H9 (cell line): ENCODE measurements at regions not wholly inside any gene's neighbourhood (a gene's known extent, or its start where the extent isn't known, plus 50 kb on each side); places are given as distances from the start of the nearest gene placed in this dataset.

Experiments used
- DNase-seq: peaks from one replicate; pipeline ENCODE4 v3.0.0-alpha.2; 2017
- H2AFZ ChIP-seq: one replicate; pipeline ENCODE4 v1.6.1; 2013; ENCODE audit warnings: mild to moderate bottlenecking, low read length, control low read depth, moderate library complexity
- H2AK5ac ChIP-seq: 2 replicates; pipeline ENCODE4 v1.6.1; 2013; ENCODE audit warnings: low read length, control low read depth, mixed read lengths; ENCODE audit not compliant: insufficient read length
- H2BK120ac ChIP-seq: one replicate; pipeline ENCODE4 v1.6.1; 2013; ENCODE audit warnings: low read depth, mild to moderate bottlenecking, low read length, control low read depth, inconsistent platforms; ENCODE audit not compliant: poor library complexity, severe bottlenecking
- H2BK12ac ChIP-seq: 2 replicates; pipeline ENCODE4 v1.6.1; 2013; ENCODE audit warnings: low read length, control low read depth, mixed read lengths, low read depth; ENCODE audit not compliant: insufficient read length
- H2BK15ac ChIP-seq: 2 replicates; pipeline ENCODE4 v1.6.1; 2013; ENCODE audit warnings: low read depth, low read length, control low read depth
- H2BK20ac ChIP-seq: one replicate; pipeline ENCODE4 v1.6.1; 2013; ENCODE audit warnings: low read depth, mild to moderate bottlenecking, low read length, control low read depth, inconsistent platforms; ENCODE audit not compliant: poor library complexity, severe bottlenecking
- H2BK5ac ChIP-seq: 2 replicates; pipeline ENCODE4 v1.6.1; 2013; ENCODE audit warnings: low read length, control low read depth, mixed read lengths; ENCODE audit not compliant: insufficient read length
- H3K14ac ChIP-seq: 2 replicates; pipeline ENCODE4 v1.6.1; 2013; ENCODE audit warnings: low read length, control low read depth; ENCODE audit not compliant: insufficient read depth
- H3K18ac ChIP-seq: 2 replicates; pipeline ENCODE4 v1.6.1; 2013; ENCODE audit warnings: low read depth, mild to moderate bottlenecking, mixed read lengths, low read length, control low read depth; ENCODE audit not compliant: insufficient read length
- H3K23ac ChIP-seq: 2 replicates; pipeline ENCODE4 v1.6.1; 2013; ENCODE audit warnings: low read length, control low read depth, mixed read lengths, low read depth; ENCODE audit not compliant: insufficient read length
- H3K23me2 ChIP-seq: 2 replicates; pipeline ENCODE4 v1.6.1; 2013; ENCODE audit warnings: low read depth, mild to moderate bottlenecking, mixed read lengths, low read length, control low read depth; ENCODE audit not compliant: insufficient read length, poor library complexity, severe bottlenecking
- H3K27ac ChIP-seq: 2 replicates; pipeline ENCODE4 v1.5.1; 2013; ENCODE audit warnings: low read length, control low read depth, mixed read lengths, low read depth; ENCODE audit not compliant: insufficient read length
- H3K27me3 ChIP-seq: 2 replicates; pipeline ENCODE4 v1.6.1; 2013; ENCODE audit warnings: low read length, control low read depth, inconsistent platforms; ENCODE audit not compliant: insufficient read depth
- H3K4ac ChIP-seq: 2 replicates; pipeline ENCODE4 v1.6.1; 2013; ENCODE audit warnings: low read depth, mild to moderate bottlenecking, control low read depth, inconsistent platforms, low read length, moderate library complexity
- H3K4me1 ChIP-seq: 2 replicates; pipeline ENCODE4 v1.6.1; 2013; ENCODE audit warnings: low read length, control low read depth, inconsistent platforms; ENCODE audit not compliant: insufficient read depth
- H3K4me2 ChIP-seq: 2 replicates; pipeline ENCODE4 v1.6.1; 2013; ENCODE audit warnings: low read length, control low read depth, mixed read lengths; ENCODE audit not compliant: insufficient read length, insufficient read depth
- H3K56ac ChIP-seq: 2 replicates; pipeline ENCODE4 v1.6.1; 2013; ENCODE audit warnings: low read depth, mild to moderate bottlenecking, mixed read lengths, low read length, control low read depth; ENCODE audit not compliant: insufficient read length
- H3K79me1 ChIP-seq: 2 replicates; pipeline ENCODE4 v1.6.1; 2013; ENCODE audit warnings: low read depth, mild to moderate bottlenecking, moderate library complexity, low read length, control low read depth, inconsistent platforms; ENCODE audit not compliant: insufficient read depth, poor library complexity, severe bottlenecking
- H3K79me2 ChIP-seq: 2 replicates; pipeline ENCODE4 v1.6.1; 2013; ENCODE audit warnings: low read length, control low read depth, inconsistent platforms; ENCODE audit not compliant: insufficient read depth
- H3K9ac ChIP-seq: 2 replicates; pipeline ENCODE4 v1.6.1; 2013; ENCODE audit warnings: low read length, control low read depth, mixed read lengths; ENCODE audit not compliant: insufficient read length; ENCODE audit errors: extremely low read depth
- H3K9me3 ChIP-seq: one replicate; pipeline ENCODE4 v1.6.1; 2013; ENCODE audit warnings: low read depth, low read length, inconsistent platforms; ENCODE audit not compliant: control insufficient read depth
- H3T11ph ChIP-seq: one replicate; pipeline ENCODE4 v1.6.1; 2013; ENCODE audit warnings: mild to moderate bottlenecking, low read length, control low read depth, inconsistent platforms
- H4K20me1 ChIP-seq: one replicate; pipeline ENCODE4 v1.6.1; 2013; ENCODE audit not compliant: control insufficient read depth, insufficient read length, insufficient read depth
- H4K5ac ChIP-seq: 2 replicates; pipeline ENCODE4 v1.6.1; 2013; ENCODE audit warnings: low read depth, mild to moderate bottlenecking, mixed read lengths, low read length, control low read depth; ENCODE audit not compliant: insufficient read length
- H4K8ac ChIP-seq: replicated peaks from 2 replicates; pipeline ENCODE4 v1.6.1; 2013; ENCODE audit warnings: low read length, control low read depth, mixed read lengths, low read depth; ENCODE audit not compliant: insufficient read length
- H4K91ac ChIP-seq: 2 replicates; pipeline ENCODE4 v1.6.1; 2013; ENCODE audit warnings: low read depth, mild to moderate bottlenecking, moderate library complexity, mixed read lengths, low read length, control low read depth; ENCODE audit not compliant: insufficient read length
- H3K27ac Mint-ChIP-seq, 3 experiments: 2 replicates in 2 of 3; 3 replicates in 1 of 3; pipeline ENCODE4 v1.8.0; 2020 to 2021; ENCODE audit warnings: mixed read lengths in 3 of 3, mild to moderate bottlenecking in 1 of 3, moderate library complexity in 1 of 3
- H3K27me3 Mint-ChIP-seq: 2 replicates; pipeline ENCODE4 v1.8.0; 2021; ENCODE audit warnings: low read depth, mild to moderate bottlenecking, moderate library complexity, mixed read lengths
- H3K36me3 Mint-ChIP-seq, 3 experiments: 2 replicates in 2 of 3; 3 replicates in 1 of 3; pipeline ENCODE4 v1.8.0; 2020 to 2021; ENCODE audit warnings: low read depth in 3 of 3, mixed read lengths in 3 of 3; ENCODE audit not compliant: insufficient read depth in 1 of 3
- H3K4me1 Mint-ChIP-seq, 2 experiments: 2 replicates each; pipeline ENCODE4 v1.8.0; 2020; ENCODE audit warnings: mixed read lengths in 2 of 2
- H3K4me3 Mint-ChIP-seq, 2 experiments: 2 replicates in 1 of 2; 3 replicates in 1 of 2; pipeline ENCODE4 v1.8.0; 2020 to 2021; ENCODE audit warnings: mild to moderate bottlenecking in 2 of 2, mixed read lengths in 2 of 2, moderate library complexity in 1 of 2
- H3K9me3 Mint-ChIP-seq, 2 experiments: 2 replicates in 1 of 2; 3 replicates in 1 of 2; pipeline ENCODE4 v1.8.0; 2020; ENCODE audit warnings: mild to moderate bottlenecking in 2 of 2, mixed read lengths in 2 of 2, moderate library complexity in 1 of 2
- TF ChIP-seq, protein P1 (sequence below): fragments of 200-600 bp; sonication (generic); conservative IDR thresholded peaks from 3 replicates; pipeline ENCODE4 v1.8.0; 2021; ENCODE audit warnings: antibody characterized with exemption, mild to moderate bottlenecking

DNA sequence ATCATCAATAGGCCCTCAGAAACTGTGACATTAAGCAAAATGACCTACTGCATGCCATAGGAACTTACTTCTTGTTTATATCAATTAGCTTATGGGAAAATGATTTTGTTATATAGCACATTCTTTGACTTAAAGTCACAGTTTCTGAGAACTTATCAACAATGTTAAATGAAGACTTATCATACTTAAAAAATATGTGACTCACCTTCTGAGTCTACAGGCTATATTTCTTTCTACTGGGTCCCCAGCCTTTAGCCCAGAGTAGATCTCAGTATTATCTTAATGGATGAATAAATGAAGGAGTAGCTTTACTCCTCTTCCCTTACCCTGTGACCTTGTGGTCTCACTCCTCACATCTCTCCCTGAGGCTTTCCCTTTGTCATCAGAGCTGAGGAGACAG is 180.2 kb downstream of the MAFB start:
- no peak overlapping the region for H4K8ac ChIP-seq
- Mint-ChIP-seq H3K27me3 (no peaks in the 10 kb centered on the region), H3K36me3 (no peaks in the 10 kb centered on the region; a peak in 1 of 7 replicates), H3K9me3 (no peaks in the 10 kb centered on the region), H3K4me1 (peaks cover 0 to 10% of the 10 kb centered on the region in 2 experiments; a peak in 2 of 4 replicates), H3K4me3 (no peak overlapping the region), H3K27ac (no peak overlapping the region)
- H3K79me2 ChIP-seq, result no peaks in the 10 kb centered on the region
- no peaks in the 10 kb centered on the region for H4K20me1 ChIP-seq
- H3K23ac ChIP-seq, result no peak overlapping the region
- TF ChIP-seq, protein P1, sequence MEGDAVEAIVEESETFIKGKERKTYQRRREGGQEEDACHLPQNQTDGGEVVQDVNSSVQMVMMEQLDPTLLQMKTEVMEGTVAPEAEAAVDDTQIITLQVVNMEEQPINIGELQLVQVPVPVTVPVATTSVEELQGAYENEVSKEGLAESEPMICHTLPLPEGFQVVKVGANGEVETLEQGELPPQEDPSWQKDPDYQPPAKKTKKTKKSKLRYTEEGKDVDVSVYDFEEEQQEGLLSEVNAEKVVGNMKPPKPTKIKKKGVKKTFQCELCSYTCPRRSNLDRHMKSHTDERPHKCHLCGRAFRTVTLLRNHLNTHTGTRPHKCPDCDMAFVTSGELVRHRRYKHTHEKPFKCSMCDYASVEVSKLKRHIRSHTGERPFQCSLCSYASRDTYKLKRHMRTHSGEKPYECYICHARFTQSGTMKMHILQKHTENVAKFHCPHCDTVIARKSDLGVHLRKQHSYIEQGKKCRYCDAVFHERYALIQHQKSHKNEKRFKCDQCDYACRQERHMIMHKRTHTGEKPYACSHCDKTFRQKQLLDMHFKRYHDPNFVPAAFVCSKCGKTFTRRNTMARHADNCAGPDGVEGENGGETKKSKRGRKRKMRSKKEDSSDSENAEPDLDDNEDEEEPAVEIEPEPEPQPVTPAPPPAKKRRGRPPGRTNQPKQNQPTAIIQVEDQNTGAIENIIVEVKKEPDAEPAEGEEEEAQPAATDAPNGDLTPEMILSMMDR, result no peak
- no peak overlapping the region for H2AFZ ChIP-seq
- no peaks in the 10 kb centered on the region for H3K23me2 ChIP-seq
- no peak overlapping the region for H2BK120ac ChIP-seq
- H3K4me2 ChIP-seq, result no peak overlapping the region
- no peak overlapping the region for H2BK15ac ChIP-seq
- H2BK12ac ChIP-seq, result no peak overlapping the region
- no peak overlapping the region for H3K56ac ChIP-seq
- H3K4me1 ChIP-seq, result no peaks in the 10 kb centered on the region
- H3K18ac ChIP-seq, result no peak overlapping the region
- H2BK20ac ChIP-seq, result no peak overlapping the region
- H3K27ac ChIP-seq, result no peak overlapping the region
- no peak overlapping the region for H3K9ac ChIP-seq
- no peaks in the 10 kb centered on the region for H3K9me3 ChIP-seq
- no peak for DNase-seq
- H4K5ac ChIP-seq, result no peak overlapping the region
- H2BK5ac ChIP-seq, result no peak overlapping the region
- H2AK5ac ChIP-seq, result no peak overlapping the region
- no peak overlapping the region for H3T11ph ChIP-seq
- H4K91ac ChIP-seq, result no peak overlapping the region
- H3K27me3 ChIP-seq, result no peaks in the 10 kb centered on the region
- H3K14ac ChIP-seq, result no peak overlapping the region
- H3K4ac ChIP-seq, result no peak overlapping the region
- no peaks in the 10 kb centered on the region for H3K79me1 ChIP-seq
